Right renal pelvis (tissue), 4 donors: ENCODE measurements at regions not wholly inside any gene's neighbourhood (a gene's known extent, or its start where the extent isn't known, plus 50 kb on each side); places are given as distances from the start of the nearest gene placed in this dataset.

ENCODE experiments used
- DNase-seq, 4 donors: peaks; one replicate each; pipeline ENCODE4 v3.0.0-alpha.2; 2013; ENCODE audit warnings: low read depth in 4 of 4, low spot score in 3 of 4, missing footprints in 1 of 4

- DNase-seq, result no peak
Observed at GRCh38 chr6:44657206-44657819, 269.8 kb downstream of the CDC5L start.

- DNase-seq, result no peak
Observed at GRCh38 chr6:44658571-44658970, 271.1 kb downstream of the CDC5L start.

DNA sequence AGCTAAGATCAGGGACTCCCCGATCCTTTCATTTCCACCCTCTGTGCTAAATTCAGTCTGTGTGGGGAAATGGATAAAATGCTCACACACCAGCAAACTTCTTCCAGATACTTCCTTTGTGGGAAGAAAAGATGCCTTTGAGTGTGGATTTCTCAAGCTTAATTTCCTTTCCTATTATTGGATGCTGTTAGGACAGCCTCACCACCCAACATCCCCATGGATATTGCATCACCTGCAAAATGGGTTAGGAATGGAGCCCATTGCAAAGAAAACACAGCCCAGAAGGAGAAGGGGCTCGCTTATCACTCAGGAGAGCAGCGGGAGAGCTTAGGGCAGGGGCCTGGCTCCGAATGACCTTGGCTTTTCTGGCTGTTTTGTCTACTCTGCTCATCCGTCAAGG, 272.2 kb downstream of the CDC5L start:
- DNase-seq, result no peak

DNA sequence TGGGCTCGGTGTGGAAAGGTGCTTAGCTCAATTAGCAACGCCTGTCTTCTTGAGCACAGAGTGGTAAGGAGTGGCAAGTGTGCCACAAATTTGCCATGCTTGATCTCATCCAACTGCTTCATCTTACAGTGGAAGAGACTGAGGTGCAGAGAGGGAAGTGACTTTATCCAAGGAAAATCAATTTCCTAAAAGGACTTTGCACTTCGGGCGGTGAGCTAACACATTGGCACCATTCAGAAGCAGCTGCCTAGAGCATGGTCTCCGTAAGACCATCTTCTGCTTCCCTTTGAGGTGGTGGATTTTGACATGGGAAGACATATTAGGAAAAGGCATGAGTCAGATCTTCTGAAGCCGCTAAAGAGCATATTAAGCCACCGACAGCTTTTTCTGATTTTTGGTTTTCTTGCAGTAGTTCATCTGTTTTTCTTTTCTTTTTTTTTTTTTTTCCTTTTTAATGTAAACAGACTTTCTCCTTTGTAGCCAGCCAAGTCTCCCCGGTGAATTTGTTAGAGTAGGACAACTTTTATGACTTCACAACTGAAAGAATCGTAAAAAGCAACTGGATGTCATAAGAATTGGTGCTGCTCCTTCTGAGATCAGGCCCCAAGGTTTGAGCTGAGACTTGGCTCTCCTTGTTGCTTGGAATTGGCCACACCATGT, 273.2 kb downstream of the CDC5L start:
- DNase-seq, result no peak

DNA sequence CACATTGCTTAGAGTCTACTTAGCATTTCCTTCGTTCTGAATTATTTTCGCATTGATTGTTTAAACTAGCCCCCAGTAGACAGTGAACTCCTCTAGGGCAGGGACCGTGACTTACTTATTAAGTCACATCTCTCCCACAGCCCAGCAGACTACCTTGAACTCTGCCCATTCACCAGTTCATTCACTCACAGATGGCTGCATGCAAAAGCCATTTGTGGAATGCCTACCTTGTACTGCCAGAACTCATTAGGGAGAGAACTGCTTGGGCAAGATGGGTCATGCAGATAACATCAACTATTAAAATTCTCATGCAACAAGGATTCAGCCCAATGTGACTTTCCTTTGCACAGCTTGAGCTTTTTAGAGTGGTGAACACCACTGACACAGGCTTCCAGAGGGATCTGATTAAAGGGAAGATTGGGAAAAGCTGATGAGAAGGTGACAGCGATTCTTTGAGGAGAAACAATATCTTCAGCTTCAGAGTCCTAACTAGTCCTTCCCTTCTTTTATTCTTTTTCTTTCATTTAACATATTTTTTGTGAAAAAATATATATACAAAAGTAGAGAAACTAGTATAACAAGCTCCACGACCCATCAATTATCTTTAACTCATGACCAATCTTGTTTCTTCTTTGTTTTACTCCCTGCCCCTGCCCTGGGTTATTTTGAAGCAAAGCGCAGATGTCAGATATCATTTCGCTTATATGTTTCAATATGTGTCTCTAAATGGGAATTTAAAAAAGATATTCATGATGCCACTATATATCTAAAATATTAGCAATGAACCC, 273.9 kb downstream of the CDC5L start:
- no peak for DNase-seq

GRCh38 chr6:44662461-44663121, 275.1 kb downstream of the CDC5L start:
- DNase-seq, result peak in 1 of 4 donors; percentile 38

DNA sequence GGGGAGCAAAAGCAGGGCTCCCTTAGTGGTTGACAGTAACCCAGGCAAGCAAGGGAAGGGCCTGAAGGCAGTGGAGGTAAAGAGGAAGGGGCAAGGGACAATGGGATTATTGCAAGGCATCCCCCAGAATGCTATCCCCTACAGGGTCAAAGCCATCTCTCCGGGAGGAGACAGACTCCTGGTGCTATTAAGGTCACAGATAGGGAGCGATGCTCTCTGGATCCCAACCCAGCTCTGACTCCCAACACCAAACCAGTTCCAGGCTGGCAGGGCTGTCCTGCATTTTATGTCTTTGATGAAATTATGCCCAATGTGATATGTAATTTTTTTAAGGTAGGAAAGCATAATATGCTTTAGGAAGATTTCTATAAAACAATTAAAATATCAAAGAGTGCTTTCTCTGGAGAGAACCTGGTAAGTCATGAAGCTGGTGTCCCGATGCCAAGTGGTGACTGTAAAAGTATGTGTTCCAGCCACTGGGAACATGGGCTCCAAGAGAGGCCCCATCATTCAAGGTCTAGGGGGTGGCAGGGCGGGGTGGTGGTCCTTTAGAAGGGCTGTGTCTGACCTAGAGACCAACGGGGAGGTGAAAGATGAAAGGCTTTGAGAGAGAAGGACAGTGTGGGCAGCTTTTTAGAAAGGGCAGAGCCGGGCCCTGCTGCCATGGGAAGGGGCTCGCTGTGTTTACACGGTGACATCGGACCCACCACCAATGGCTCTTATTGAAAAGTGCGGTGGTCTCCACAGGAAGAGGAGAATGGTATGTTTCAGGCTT, 276.5 kb downstream of the CDC5L start:
- DNase-seq, result no peak

GRCh38 chr6:44664716-44665115, 277.2 kb downstream of the CDC5L start:
- no peak for DNase-seq

GRCh38 chr6:44665143-44665542, 277.6 kb downstream of the CDC5L start:
- no peak for DNase-seq

DNA sequence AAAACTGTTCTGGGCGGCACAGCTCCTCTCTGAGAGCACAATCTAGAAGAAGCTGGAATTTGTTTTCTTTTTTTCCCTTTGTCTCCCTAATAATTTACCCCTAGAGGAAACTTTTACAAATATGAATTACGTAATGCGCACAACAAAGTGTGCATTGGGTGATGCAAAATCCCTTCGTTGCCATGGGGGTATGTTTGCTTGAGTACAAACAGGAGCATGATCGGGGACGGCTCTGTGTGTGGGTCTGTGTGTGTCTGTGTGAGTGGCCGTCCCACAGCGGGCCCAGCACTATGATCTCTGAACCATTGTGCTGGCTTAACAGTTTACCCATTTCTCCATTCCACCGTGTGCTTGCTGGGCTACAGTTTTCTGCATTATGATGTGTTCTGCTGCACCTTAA, 278.2 kb downstream of the CDC5L start:
- DNase-seq, result no peak

DNA sequence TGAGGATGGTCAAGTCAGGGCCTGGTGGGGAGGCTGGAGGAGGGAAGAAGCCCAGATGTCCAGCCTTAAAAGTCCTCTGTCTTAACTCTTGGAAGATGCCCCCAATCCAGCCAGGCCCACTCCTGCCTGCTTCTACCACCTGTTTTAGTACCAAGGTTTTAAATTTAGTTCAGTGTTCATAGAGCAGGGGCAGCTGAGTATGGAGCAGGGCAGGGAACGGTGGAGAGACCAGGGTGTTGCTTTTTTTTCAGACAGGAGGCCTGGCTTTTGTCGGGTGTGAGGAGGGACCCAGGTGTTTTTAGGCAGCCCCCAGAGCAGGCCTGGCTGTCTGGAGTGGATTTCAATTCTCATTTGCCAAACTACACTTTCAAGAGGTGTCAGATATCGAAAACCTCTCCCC, 278.8 kb downstream of the CDC5L start:
- DNase-seq, result no peak

GRCh38 chr6:44667226-44667625, 279.7 kb downstream of the CDC5L start:
- no peak for DNase-seq

GRCh38 chr6:44667668-44668390, 280.3 kb downstream of the CDC5L start:
- DNase-seq, result no peak

- DNase-seq, result no peak
Observed at GRCh38 chr6:44668391-44668930, 281.0 kb downstream of the CDC5L start.

GRCh38 chr6:44668976-44669934, 281.7 kb downstream of the CDC5L start:
- DNase-seq, result no peak

- no peak for DNase-seq
Observed at GRCh38 chr6:44670146-44670545, 282.6 kb downstream of the CDC5L start.

DNA sequence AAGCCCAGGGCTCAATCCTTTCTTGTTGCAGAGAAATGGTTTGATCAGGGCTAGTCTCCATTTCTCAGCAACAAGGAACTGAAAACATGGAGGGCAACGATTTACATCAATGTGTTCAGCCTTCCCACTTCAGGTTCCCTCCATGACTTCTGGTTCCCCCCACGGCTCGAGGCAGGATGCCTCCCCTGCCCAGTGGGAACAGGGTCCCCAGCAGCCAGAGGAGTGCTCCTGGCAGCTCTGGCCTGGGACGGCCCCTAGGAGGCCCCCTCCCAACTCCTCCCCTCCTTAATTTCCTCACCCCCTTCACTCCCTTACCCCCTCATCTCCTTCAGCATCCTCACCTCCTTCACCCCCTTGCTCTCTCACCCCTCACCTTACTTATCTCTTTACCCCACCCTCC, 283.8 kb downstream of the CDC5L start:
- no peak for DNase-seq

DNA sequence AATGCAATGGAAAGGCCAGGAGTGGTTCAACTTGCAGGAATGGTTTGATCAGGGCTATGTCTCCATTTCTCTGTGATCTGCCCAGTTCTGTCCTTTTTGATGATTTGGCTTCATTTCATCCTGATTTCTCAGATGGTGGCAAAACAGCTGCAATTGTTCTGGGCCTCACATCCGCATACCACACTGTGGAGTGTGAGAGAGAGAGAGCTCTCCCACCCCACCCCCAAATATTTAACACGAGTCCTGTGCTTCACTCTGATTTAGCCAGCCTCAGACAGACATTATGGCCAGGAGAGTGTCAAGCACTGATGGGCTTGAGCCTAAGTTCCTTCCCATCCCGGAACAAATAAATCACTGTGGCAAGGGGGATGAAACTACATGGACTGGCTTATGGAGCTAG, 284.6 kb downstream of the CDC5L start:
- DNase-seq, result no peak

GRCh38 chr6:44672841-44673240, 285.3 kb downstream of the CDC5L start:
- no peak for DNase-seq
